ENCODE measurements at regions not wholly inside any gene's neighbourhood (a gene's known extent, or its start where the extent isn't known, plus 50 kb on each side); places are given as distances from the start of the nearest gene placed in this dataset.

- no peak overlapping the region for H3K4me3 ChIP-seq (ENCODE audit: low read depth, low read length)
- TF ChIP-seq CTCF (IDR thresholded peaks at IDR 0.05; ENCODE audit: insufficient read depth, low read depth, low read length) = no peak
- DNase-seq (ENCODE audit: low read depth) = no peak
Observed at GRCh38 chr2:150109028-150109427, 378.4 kb downstream of the RND3 start.

GRCh38 chr2:150107816-150108215, 379.7 kb downstream of the RND3 start:
- DNase-seq (ENCODE audit: low read depth) = peak; percentile 20
- no peak for TF ChIP-seq CTCF (IDR thresholded peaks at IDR 0.05; ENCODE audit: insufficient read depth, low read depth, low read length)
- no peak overlapping the region for H3K4me3 ChIP-seq (ENCODE audit: low read depth, low read length)

- DNase-seq (ENCODE audit: low read depth) = no peak
- H3K4me3 ChIP-seq (ENCODE audit: low read depth, low read length) = no peak overlapping the region
- no peak for TF ChIP-seq CTCF (IDR thresholded peaks at IDR 0.05; ENCODE audit: insufficient read depth, low read depth, low read length)
Observed at GRCh38 chr2:150107170-150107569, 380.3 kb downstream of the RND3 start.

- TF ChIP-seq CTCF (IDR thresholded peaks at IDR 0.05; ENCODE audit: insufficient read depth, low read depth, low read length) = no peak
- no peak for DNase-seq (ENCODE audit: low read depth)
- H3K4me3 ChIP-seq (ENCODE audit: low read depth, low read length) = no peak overlapping the region
Observed at GRCh38 chr2:150101947-150102346, 385.5 kb downstream of the RND3 start.

- no peak for DNase-seq (ENCODE audit: low read depth)
- no peak overlapping the region for H3K4me3 ChIP-seq (ENCODE audit: low read depth, low read length)
- TF ChIP-seq CTCF (IDR thresholded peaks at IDR 0.05; ENCODE audit: insufficient read depth, low read depth, low read length) = no peak
Observed at GRCh38 chr2:150100834-150101233, 386.6 kb downstream of the RND3 start.

- no peak overlapping the region for H3K4me3 ChIP-seq (ENCODE audit: low read depth, low read length)
- no peak for DNase-seq (ENCODE audit: low read depth)
- no peak for TF ChIP-seq CTCF (IDR thresholded peaks at IDR 0.05; ENCODE audit: insufficient read depth, low read depth, low read length)
Observed at GRCh38 chr2:150100336-150100735, 387.1 kb downstream of the RND3 start.

GRCh38 chr2:150099805-150100204, 387.7 kb downstream of the RND3 start:
- DNase-seq (ENCODE audit: low read depth) = no peak
- no peak overlapping the region for H3K4me3 ChIP-seq (ENCODE audit: low read depth, low read length)
- TF ChIP-seq CTCF (IDR thresholded peaks at IDR 0.05; ENCODE audit: insufficient read depth, low read depth, low read length) = no peak
